IPS-15b (cell line): ENCODE measurements at regions not wholly inside any gene's neighbourhood (a gene's known extent, or its start where the extent isn't known, plus 50 kb on each side); places are given as distances from the start of the nearest gene placed in this dataset.
"Not testable (repeated sequence)": the region's sequence is repeated elsewhere in the genome, so short reads cannot be mapped to it uniquely, and the experiment has no call there.

ENCODE experiments used
- H3K27me3 ChIP-seq: one replicate; pipeline ENCODE4 v1.6.1; 2013; ENCODE audit warnings: low read length; ENCODE audit not compliant: control insufficient read depth, insufficient read depth
- H3K36me3 ChIP-seq: one replicate; pipeline ENCODE4 v1.6.1; 2013; ENCODE audit warnings: low read length; ENCODE audit not compliant: control insufficient read depth, insufficient read depth
- H3K4me1 ChIP-seq: one replicate; pipeline ENCODE4 v1.6.1; 2013; ENCODE audit warnings: mild to moderate bottlenecking, low read length; ENCODE audit not compliant: control insufficient read depth, insufficient read depth
- H3K4me3 ChIP-seq: one replicate; pipeline ENCODE4 v1.5.1; 2013; ENCODE audit warnings: low read depth, low read length
- H3K9ac ChIP-seq: one replicate; pipeline ENCODE4 v1.6.1; 2013; ENCODE audit warnings: low read depth, mild to moderate bottlenecking, low read length
- H3K9me3 ChIP-seq: one replicate; pipeline ENCODE4 v1.6.1; 2013; ENCODE audit warnings: mild to moderate bottlenecking, low read length; ENCODE audit not compliant: control insufficient read depth, insufficient read depth

DNA sequence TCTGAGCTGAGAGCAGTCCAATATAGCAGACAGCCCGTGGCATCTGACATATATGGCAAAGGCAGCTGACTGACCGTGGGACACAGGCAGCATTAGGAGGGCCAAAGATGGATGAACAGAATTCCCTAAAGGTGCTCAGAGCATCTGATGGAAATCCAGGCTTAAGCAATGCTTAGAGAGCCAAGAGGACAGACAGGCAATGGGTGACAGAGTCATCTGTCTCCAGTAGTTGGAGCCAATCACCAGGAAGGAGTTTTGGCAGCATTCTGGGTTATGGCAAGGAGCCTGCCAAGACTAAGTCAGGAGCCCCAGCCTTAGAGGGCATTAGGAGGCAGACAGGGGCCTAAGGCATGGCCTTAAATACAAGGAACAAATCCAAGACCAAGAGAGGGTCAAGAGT, 153.3 kb upstream of the USP9X start:
- Histone ChIP-seq H3K4me3 (no peak overlapping the region), H3K27me3 (no peaks in the 10 kb centered on the region), H3K9me3 (no peaks in the 10 kb centered on the region), H3K9ac (no peak overlapping the region), H3K36me3 (no peaks in the 10 kb centered on the region), H3K4me1 (peaks cover 3% of the 10 kb centered on the region)

GRCh38 chrX:40933132-40933705, 152.0 kb upstream of the USP9X start:
- peaks cover 3% of the 10 kb centered on the region for H3K4me1 ChIP-seq
- H3K9me3 ChIP-seq = no peaks in the 10 kb centered on the region
- H3K36me3 ChIP-seq = no peaks in the 10 kb centered on the region
- no peaks in the 10 kb centered on the region for H3K27me3 ChIP-seq
- no peak overlapping the region for H3K9ac ChIP-seq
- H3K4me3 ChIP-seq = no peak overlapping the region

- Histone ChIP-seq H3K4me3 (no peak overlapping the region), H3K9me3 (no peaks in the 10 kb centered on the region), H3K9ac (no peak overlapping the region), H3K36me3 (no peaks in the 10 kb centered on the region), H3K4me1 (peaks cover 3% of the 10 kb centered on the region), H3K27me3 (no peaks in the 10 kb centered on the region)
These were observed 151.4 kb upstream of the USP9X start for GRCh38 chrX:40933706-40934425.

GRCh38 chrX:40936827-40937226, 148.4 kb upstream of the USP9X start:
- H3K36me3 ChIP-seq = no peaks in the 10 kb centered on the region
- no peaks in the 10 kb centered on the region for H3K27me3 ChIP-seq
- H3K9ac ChIP-seq = no peak overlapping the region
- peaks cover 3% of the 10 kb centered on the region for H3K4me1 ChIP-seq
- no peaks in the 10 kb centered on the region for H3K9me3 ChIP-seq
- H3K4me3 ChIP-seq = no peak overlapping the region

DNA sequence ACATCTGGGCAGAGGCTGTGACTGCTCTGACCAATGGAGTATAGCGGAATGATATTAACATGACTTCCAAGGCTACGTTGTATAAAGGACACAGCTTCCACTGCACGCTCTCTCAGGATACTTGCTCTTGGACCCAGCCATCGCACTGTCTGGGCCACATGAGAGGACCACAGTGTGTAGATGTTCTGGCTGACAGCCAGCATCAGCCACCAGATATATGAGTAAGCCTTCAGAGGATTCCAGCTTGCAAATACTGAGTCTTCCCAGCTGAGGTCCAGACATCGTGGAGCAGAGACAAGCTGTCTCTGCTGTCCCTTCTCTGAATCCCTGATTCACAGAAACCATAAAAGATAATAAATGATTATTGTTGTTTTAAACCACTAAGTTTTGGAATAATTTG, 146.8 kb upstream of the USP9X start:
- Histone ChIP-seq H3K4me3 (no peak overlapping the region), H3K4me1 (peaks cover 3% of the 10 kb centered on the region), H3K9ac (no peak overlapping the region), H3K9me3 (no peaks in the 10 kb centered on the region), H3K27me3 (no peaks in the 10 kb centered on the region), H3K36me3 (no peaks in the 10 kb centered on the region)

DNA sequence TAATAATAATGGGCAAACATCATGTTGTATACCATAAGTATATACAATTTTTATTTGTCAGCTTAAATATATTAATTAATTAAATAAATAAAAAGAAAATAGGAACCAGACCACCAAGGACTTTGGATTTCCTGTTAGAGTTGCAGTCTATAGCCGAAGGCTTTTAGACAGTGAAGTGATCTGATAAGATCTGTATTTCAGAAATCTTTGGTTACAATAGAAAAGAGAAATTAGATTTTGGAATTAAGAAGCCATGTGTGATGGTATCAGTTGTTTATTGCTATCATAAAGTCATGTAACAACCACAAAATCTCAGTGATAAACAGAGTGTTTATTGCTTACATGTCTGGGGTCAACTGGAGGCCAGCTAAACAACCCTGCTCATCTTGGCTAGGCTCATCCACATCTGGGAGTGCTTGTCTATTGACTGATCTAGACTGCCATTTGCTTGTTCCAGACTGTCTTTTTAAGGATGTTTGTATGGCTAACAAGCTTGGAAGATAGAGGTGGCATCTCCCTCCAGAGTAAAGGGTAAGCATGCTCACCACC, 142.1 kb upstream of the USP9X start:
- H3K27me3 ChIP-seq = no peaks in the 10 kb centered on the region
- no peaks in the 10 kb centered on the region for H3K4me1 ChIP-seq
- H3K36me3 ChIP-seq = no peaks in the 10 kb centered on the region
- no peak overlapping the region for H3K9ac ChIP-seq
- H3K4me3 ChIP-seq = no peak overlapping the region
- H3K9me3 ChIP-seq = no peaks in the 10 kb centered on the region

DNA sequence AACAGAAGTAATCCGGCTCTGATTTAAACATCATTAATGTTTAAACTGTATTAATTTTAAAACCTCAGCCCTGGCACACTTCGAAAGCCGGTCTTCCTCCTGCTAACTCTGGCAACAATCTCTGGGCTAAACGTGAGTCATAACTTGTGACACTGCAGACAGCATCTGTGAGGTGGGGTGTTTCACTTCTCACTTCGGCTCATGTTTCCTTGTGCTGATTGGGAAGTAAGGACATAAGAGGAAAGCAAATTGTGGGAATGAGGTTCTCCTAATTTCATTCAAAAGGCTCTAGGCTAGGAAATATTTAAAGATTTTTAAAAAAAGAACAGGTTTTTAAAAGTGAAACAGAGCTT, 139.9 kb upstream of the USP9X start:
- Histone ChIP-seq H3K9ac (no peak overlapping the region), H3K4me1 (no peaks in the 10 kb centered on the region), H3K9me3 (no peaks in the 10 kb centered on the region), H3K27me3 (no peaks in the 10 kb centered on the region), H3K4me3 (no peak overlapping the region), H3K36me3 (no peaks in the 10 kb centered on the region)

DNA sequence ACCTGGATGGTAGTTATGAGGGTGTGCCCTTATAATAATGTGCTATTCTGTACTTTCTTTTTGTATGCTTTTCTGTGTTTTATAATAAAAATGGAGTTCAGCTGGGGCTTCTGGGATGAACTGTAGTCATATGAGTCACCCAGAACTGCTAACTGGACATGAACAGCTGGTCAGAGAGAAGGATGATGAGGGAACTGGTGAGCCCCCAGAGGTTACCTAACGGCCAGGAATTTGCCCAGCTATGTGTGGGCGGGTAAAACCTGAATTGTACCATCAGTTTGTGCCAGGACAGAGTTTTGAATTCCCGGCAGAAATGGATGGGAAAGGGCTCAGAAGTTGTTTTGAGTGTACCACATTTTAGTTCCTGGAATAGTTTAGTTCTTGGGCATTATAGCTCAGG, 138.0 kb upstream of the USP9X start:
- no peaks in the 10 kb centered on the region for H3K36me3 ChIP-seq
- no peak overlapping the region for H3K9ac ChIP-seq
- H3K9me3 ChIP-seq = no peaks in the 10 kb centered on the region
- H3K4me1 ChIP-seq = peaks cover 6% of the 10 kb centered on the region
- no peaks in the 10 kb centered on the region for H3K27me3 ChIP-seq
- no peak overlapping the region for H3K4me3 ChIP-seq

GRCh38 chrX:40949071-40949470, 136.2 kb upstream of the USP9X start:
- H3K36me3 ChIP-seq = no peaks in the 10 kb centered on the region
- H3K9me3 ChIP-seq = no peaks in the 10 kb centered on the region
- H3K4me1 ChIP-seq = peaks cover 6% of the 10 kb centered on the region
- H3K27me3 ChIP-seq = no peaks in the 10 kb centered on the region
- no peak overlapping the region for H3K4me3 ChIP-seq
- no peak overlapping the region for H3K9ac ChIP-seq

DNA sequence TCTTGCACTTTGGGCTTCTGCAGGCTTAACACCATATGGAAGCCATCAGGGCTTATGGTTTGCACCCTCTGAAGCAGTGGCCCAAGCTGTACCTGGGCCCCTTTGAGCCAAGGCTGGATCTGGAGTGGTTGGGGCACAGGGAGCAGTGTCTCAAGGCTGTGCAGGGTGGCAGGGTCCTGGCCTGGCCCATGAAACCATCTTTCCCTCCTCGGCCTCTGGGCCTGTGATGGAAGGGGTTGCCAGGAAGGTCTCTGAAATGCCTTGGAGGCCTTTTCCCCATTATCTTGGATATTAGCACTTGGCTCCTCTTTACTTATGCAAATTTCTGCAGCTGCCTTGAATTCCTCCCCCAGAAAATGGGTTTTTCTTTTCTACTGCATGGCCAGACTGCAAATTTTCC, 134.7 kb upstream of the USP9X start:
- Histone ChIP-seq H3K36me3 (no peaks in the 10 kb centered on the region), H3K4me3 (no peak overlapping the region), H3K4me1 (peaks cover 6% of the 10 kb centered on the region), H3K27me3 (no peaks in the 10 kb centered on the region), H3K9me3 (no peaks in the 10 kb centered on the region), H3K9ac (peak overlapping the region; percentile 26)

GRCh38 chrX:40951407-40951806, 133.8 kb upstream of the USP9X start:
- H3K27me3 ChIP-seq, H3K4me3 ChIP-seq, H3K9me3 ChIP-seq, H3K36me3 ChIP-seq, H3K4me1 ChIP-seq, H3K9ac ChIP-seq: not testable (repeated sequence)

GRCh38 chrX:40952855-40953254, 132.4 kb upstream of the USP9X start:
- no peaks in the 10 kb centered on the region for H3K36me3 ChIP-seq
- H3K9ac ChIP-seq = no peak overlapping the region
- no peaks in the 10 kb centered on the region for H3K9me3 ChIP-seq
- no peak overlapping the region for H3K4me3 ChIP-seq
- H3K27me3 ChIP-seq = no peaks in the 10 kb centered on the region
- H3K4me1 ChIP-seq = peaks cover 6% of the 10 kb centered on the region
